ENCODE measurements at regions not wholly inside any gene's neighbourhood (a gene's known extent, or its start where the extent isn't known, plus 50 kb on each side); places are given as distances from the start of the nearest gene placed in this dataset.

GRCh38 chr1:36652586-36652985, 169.9 kb upstream of the CSF3R start:
- intact Hi-C loops (cut with DNase I), result no loop called here
- no peak for ATAC-seq
- H3K27ac ChIP-seq, result no peak overlapping the region
- no peak for DNase-seq
- no peaks in the 10 kb centered on the region for H3K4me1 ChIP-seq
- H3K36me3 ChIP-seq, result no peaks in the 10 kb centered on the region
- peaks cover 16% of the 10 kb centered on the region for H3K27me3 ChIP-seq (ENCODE audit: low read depth)
- no peaks in the 10 kb centered on the region for H3K9me3 ChIP-seq
- no peak for TF ChIP-seq CTCF (IDR thresholded peaks at IDR 0.05)
- no peak overlapping the region for H3K4me3 ChIP-seq

GRCh38 chr1:36652011-36652410, 169.3 kb upstream of the CSF3R start:
- intact Hi-C loops (cut with DNase I), result no loop called here
- H3K36me3 ChIP-seq, result no peaks in the 10 kb centered on the region
- ATAC-seq, result no peak
- H3K4me3 ChIP-seq, result no peak overlapping the region
- DNase-seq, result no peak
- no peak for TF ChIP-seq CTCF (IDR thresholded peaks at IDR 0.05)
- no peak overlapping the region for H3K27ac ChIP-seq
- H3K27me3 ChIP-seq (ENCODE audit: low read depth), result peaks cover 16% of the 10 kb centered on the region
- no peaks in the 10 kb centered on the region for H3K4me1 ChIP-seq
- H3K9me3 ChIP-seq, result no peaks in the 10 kb centered on the region

GRCh38 chr1:36651176-36651910, 168.6 kb upstream of the CSF3R start:
- Histone ChIP-seq H3K9me3 (no peaks in the 10 kb centered on the region), H3K4me1 (no peaks in the 10 kb centered on the region), H3K27me3 (ENCODE audit: low read depth) (peaks cover 16% of the 10 kb centered on the region), H3K36me3 (no peaks in the 10 kb centered on the region), H3K27ac (no peak overlapping the region), H3K4me3 (no peak overlapping the region)
- ATAC-seq (no peak), DNase-seq (no peak)
- TF ChIP-seq CTCF (IDR thresholded peaks at IDR 0.05), result no peak
- intact Hi-C loops (cut with DNase I), result no loop called here

- no peaks in the 10 kb centered on the region for H3K36me3 ChIP-seq
- H3K9me3 ChIP-seq, result no peaks in the 10 kb centered on the region
- ATAC-seq (peak; percentile 72 to 83), DNase-seq (peak; percentile 63)
- no peak overlapping the region for H3K27ac ChIP-seq
- no peak overlapping the region for H3K4me3 ChIP-seq
- intact Hi-C loops (cut with DNase I), result no loop called here
- TF ChIP-seq CTCF (IDR thresholded peaks at IDR 0.05), result peak; percentile 88
- peaks cover 16% of the 10 kb centered on the region for H3K27me3 ChIP-seq (ENCODE audit: low read depth)
- no peaks in the 10 kb centered on the region for H3K4me1 ChIP-seq
Measured at GRCh38 chr1:36650200-36651065, 167.7 kb upstream of the CSF3R start.

GRCh38 chr1:36645867-36646266, 163.2 kb upstream of the CSF3R start:
- ATAC-seq, result no peak
- no peak for TF ChIP-seq CTCF (IDR thresholded peaks at IDR 0.05)
- Histone ChIP-seq H3K27me3 (ENCODE audit: low read depth) (no peaks in the 10 kb centered on the region), H3K9me3 (no peaks in the 10 kb centered on the region), H3K4me1 (no peaks in the 10 kb centered on the region), H3K27ac (no peak overlapping the region), H3K4me3 (no peak overlapping the region), H3K36me3 (no peaks in the 10 kb centered on the region)
- no peak for DNase-seq
- intact Hi-C loops (cut with DNase I), result no loop called here

Data from lower lobe of right lung (tissue), 2 donors.